Osteoblast (primary cell): ENCODE measurements at regions not wholly inside any gene's neighbourhood (a gene's known extent, or its start where the extent isn't known, plus 50 kb on each side); places are given as distances from the start of the nearest gene placed in this dataset.

ENCODE experiments used
- DNase-seq: peaks from one replicate; pipeline ENCODE4 v3.0.0; 2011; ENCODE audit warnings: low spot score, mixed read lengths; ENCODE audit not compliant: insufficient read length; ENCODE audit errors: missing footprints
- H2AFZ ChIP-seq: 2 replicates; pipeline ENCODE4 v1.6.0; 2011; ENCODE audit warnings: mild to moderate bottlenecking, low read length
- H3K27ac ChIP-seq: 2 replicates; pipeline ENCODE4 v1.5.1; 2011; ENCODE audit warnings: mild to moderate bottlenecking, low read depth, low read length, moderate library complexity
- H3K27me3 ChIP-seq: 2 replicates; pipeline ENCODE4 v1.6.0; 2012; ENCODE audit warnings: mild to moderate bottlenecking, control low read depth, inconsistent platforms, low read length, moderate library complexity; ENCODE audit not compliant: insufficient read depth
- H3K36me3 ChIP-seq: 2 replicates; pipeline ENCODE4 v1.5.1; 2011; ENCODE audit warnings: mild to moderate bottlenecking, low read length, control low read depth, moderate library complexity; ENCODE audit not compliant: insufficient read depth
- H3K4me1 ChIP-seq: 2 replicates; pipeline ENCODE4 v1.5.1; 2011; ENCODE audit warnings: mild to moderate bottlenecking, low read length, control low read depth, moderate library complexity; ENCODE audit not compliant: insufficient read depth
- H3K4me2 ChIP-seq: 2 replicates; pipeline ENCODE4 v1.6.0; 2011; ENCODE audit warnings: mild to moderate bottlenecking, low read length; ENCODE audit not compliant: insufficient read depth
- H3K4me3 ChIP-seq: fragments of 200-600 bp; sonication (generic); 3 replicates; pipeline ENCODE4 v1.5.1; 2012; ENCODE audit warnings: mild to moderate bottlenecking, low read length, inconsistent platforms; ENCODE audit not compliant: insufficient read depth
- H3K79me2 ChIP-seq: 2 replicates; pipeline ENCODE4 v1.6.0; 2012; ENCODE audit warnings: mild to moderate bottlenecking, low read length, control low read depth, inconsistent platforms; ENCODE audit not compliant: insufficient read depth
- H3K9me3 ChIP-seq: 2 replicates; pipeline ENCODE4 v1.5.1; 2011; ENCODE audit warnings: low read depth, low read length, control low read depth
- H4K20me1 ChIP-seq: 2 replicates; pipeline ENCODE4 v1.6.0; 2012; ENCODE audit warnings: mild to moderate bottlenecking, low read length, control low read depth; ENCODE audit not compliant: insufficient read depth
- TF ChIP-seq, protein P1 (sequence below): IDR thresholded peaks from 2 replicates; pipeline ENCODE4 v1.5.1; 2011; ENCODE audit warnings: mild to moderate bottlenecking, low read depth, low read length, moderate library complexity; ENCODE audit errors: extremely low read depth

DNA sequence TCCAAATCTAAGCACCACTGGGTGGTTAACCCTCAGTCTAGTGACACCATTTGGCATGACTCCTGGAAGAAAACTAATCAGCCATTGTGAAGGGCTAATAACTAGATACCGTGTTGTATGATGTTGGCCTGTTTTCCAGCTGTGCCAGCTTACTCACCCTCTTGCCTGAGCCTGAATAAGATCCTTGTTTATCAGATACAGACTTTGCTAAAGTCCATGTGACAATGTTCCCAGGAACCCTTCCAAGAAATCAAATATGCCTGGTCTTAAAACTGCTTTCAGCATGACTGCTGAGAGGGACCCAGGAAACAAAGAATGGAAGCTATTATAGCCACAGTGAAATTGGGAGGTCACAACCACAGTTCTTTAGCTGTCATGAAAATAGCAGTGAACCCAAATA is 640.8 kb upstream of the INTU start:
- no peak overlapping the region for H3K4me2 ChIP-seq
- no peaks in the 10 kb centered on the region for H3K27me3 ChIP-seq
- no peaks in the 10 kb centered on the region for H3K36me3 ChIP-seq
- no peak for DNase-seq
- no peak overlapping the region for H3K4me3 ChIP-seq
- H4K20me1 ChIP-seq: no peaks in the 10 kb centered on the region
- H3K9me3 ChIP-seq: no peaks in the 10 kb centered on the region
- H2AFZ ChIP-seq: no peak overlapping the region
- no peaks in the 10 kb centered on the region for H3K4me1 ChIP-seq
- no peaks in the 10 kb centered on the region for H3K79me2 ChIP-seq
- no peak overlapping the region for H3K27ac ChIP-seq
- TF ChIP-seq, protein P1, sequence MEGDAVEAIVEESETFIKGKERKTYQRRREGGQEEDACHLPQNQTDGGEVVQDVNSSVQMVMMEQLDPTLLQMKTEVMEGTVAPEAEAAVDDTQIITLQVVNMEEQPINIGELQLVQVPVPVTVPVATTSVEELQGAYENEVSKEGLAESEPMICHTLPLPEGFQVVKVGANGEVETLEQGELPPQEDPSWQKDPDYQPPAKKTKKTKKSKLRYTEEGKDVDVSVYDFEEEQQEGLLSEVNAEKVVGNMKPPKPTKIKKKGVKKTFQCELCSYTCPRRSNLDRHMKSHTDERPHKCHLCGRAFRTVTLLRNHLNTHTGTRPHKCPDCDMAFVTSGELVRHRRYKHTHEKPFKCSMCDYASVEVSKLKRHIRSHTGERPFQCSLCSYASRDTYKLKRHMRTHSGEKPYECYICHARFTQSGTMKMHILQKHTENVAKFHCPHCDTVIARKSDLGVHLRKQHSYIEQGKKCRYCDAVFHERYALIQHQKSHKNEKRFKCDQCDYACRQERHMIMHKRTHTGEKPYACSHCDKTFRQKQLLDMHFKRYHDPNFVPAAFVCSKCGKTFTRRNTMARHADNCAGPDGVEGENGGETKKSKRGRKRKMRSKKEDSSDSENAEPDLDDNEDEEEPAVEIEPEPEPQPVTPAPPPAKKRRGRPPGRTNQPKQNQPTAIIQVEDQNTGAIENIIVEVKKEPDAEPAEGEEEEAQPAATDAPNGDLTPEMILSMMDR: no peak

DNA sequence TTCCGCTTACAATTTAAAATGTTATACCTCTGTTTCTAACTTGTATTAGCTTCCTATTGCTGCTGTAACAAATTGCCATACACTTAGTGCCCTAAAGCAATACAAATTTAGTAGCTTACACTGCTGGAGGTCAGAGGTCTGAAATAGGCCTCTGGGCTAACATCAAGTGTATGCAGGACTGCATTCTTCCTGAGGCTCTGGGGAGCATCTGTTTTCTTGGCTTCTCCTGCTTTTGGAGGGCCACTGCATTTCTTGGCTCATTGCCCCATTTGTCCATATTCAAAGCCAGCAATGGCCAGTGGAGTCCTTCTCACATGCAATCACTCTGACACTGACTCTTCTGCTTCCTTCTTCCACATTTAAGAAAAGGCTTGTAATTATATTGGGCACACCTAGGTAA is 639.8 kb upstream of the INTU start:
- Histone ChIP-seq H3K4me3 (no peak overlapping the region), H3K4me1 (no peaks in the 10 kb centered on the region), H3K27me3 (no peaks in the 10 kb centered on the region), H3K9me3 (no peaks in the 10 kb centered on the region), H2AFZ (no peak overlapping the region), H4K20me1 (no peaks in the 10 kb centered on the region), H3K36me3 (no peaks in the 10 kb centered on the region), H3K4me2 (no peak overlapping the region), H3K79me2 (no peaks in the 10 kb centered on the region), H3K27ac (no peak overlapping the region)
- TF ChIP-seq, protein P1: no peak
- DNase-seq: no peak

DNA sequence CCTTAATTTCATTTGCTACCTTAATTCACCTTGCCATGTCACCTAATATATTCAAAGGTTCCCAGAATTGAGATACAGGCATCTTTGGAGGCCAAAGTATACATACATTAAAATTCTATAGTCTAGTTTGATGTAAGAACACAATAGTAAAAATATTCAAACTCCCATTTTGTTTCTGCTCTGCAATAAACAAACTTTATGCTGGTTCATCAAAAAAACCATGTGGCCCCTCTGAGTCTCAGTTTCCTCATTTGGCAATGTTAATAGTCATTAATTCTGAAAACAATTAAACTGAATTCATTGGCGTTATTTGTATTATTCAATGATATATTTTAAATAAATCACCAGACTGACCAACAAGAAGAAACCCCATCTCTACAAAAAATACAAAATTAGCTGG is 639.4 kb upstream of the INTU start:
- H3K79me2 ChIP-seq: no peaks in the 10 kb centered on the region
- H3K27me3 ChIP-seq: no peaks in the 10 kb centered on the region
- H2AFZ ChIP-seq: no peak overlapping the region
- no peak for DNase-seq
- TF ChIP-seq, protein P1: no peak
- H3K4me3 ChIP-seq: no peak overlapping the region
- H3K36me3 ChIP-seq: no peaks in the 10 kb centered on the region
- H3K4me2 ChIP-seq: no peak overlapping the region
- no peaks in the 10 kb centered on the region for H3K9me3 ChIP-seq
- no peak overlapping the region for H3K27ac ChIP-seq
- no peaks in the 10 kb centered on the region for H3K4me1 ChIP-seq
- no peaks in the 10 kb centered on the region for H4K20me1 ChIP-seq

DNA sequence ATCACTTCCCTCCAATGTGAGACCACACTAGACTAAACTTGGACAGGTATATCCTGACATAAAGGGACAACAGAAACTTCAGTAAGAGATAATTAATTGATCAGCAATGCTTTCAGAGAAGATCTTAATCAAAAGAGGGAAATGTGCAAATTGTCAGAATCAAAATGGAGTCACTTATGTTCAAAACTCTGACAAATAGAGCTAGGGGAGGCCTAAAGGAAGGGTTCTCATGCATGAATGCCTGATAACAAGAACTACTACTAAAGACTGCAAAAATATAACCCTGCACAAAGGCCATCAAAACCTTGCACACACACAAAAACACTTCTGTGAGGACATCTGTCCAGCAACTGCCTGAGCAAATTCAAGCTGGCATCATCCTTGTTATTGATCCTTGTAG is 637.5 kb upstream of the INTU start:
- H2AFZ ChIP-seq: peak overlapping the region; percentile 24
- no peak overlapping the region for H3K4me3 ChIP-seq
- H3K4me1 ChIP-seq: no peaks in the 10 kb centered on the region
- H3K27me3 ChIP-seq: no peaks in the 10 kb centered on the region
- H3K27ac ChIP-seq: no peak overlapping the region
- H3K36me3 ChIP-seq: no peaks in the 10 kb centered on the region
- no peaks in the 10 kb centered on the region for H3K79me2 ChIP-seq
- H3K4me2 ChIP-seq: no peak overlapping the region
- TF ChIP-seq, protein P1: no peak
- H4K20me1 ChIP-seq: no peaks in the 10 kb centered on the region
- H3K9me3 ChIP-seq: no peaks in the 10 kb centered on the region
- no peak for DNase-seq
